Spleen (tissue), 11 donors: ENCODE measurements at regions not wholly inside any gene's neighbourhood (a gene's known extent, or its start where the extent isn't known, plus 50 kb on each side); places are given as distances from the start of the nearest gene placed in this dataset.

Experiments
- DNase-seq: peaks from one replicate; pipeline ENCODE4 v3.0.0-alpha.2; 2020
- H3K27ac ChIP-seq, 8 donors: fragments of 200-600 bp; sonication (generic) in 7 of 8; 1 replicate in 4 of 8; 2 replicates in 4 of 8; pipeline versions ENCODE4 v1.5.0 to v1.8.0; 2016 to 2021; ENCODE audit warnings: inconsistent platforms in 4 of 8, mild to moderate bottlenecking in 4 of 8, moderate library complexity in 1 of 8
- H3K27me3 ChIP-seq, 7 donors: fragments of 200-600 bp; sonication (generic) in 6 of 7; replicated peaks in 1 of 7; 1 replicate in 4 of 7; 2 replicates in 3 of 7; pipeline versions ENCODE4 v1.5.0 to v1.8.0; 2016 to 2021; ENCODE audit warnings: inconsistent platforms in 3 of 7, mild to moderate bottlenecking in 1 of 7
- H3K36me3 ChIP-seq, 6 donors: fragments of 200-600 bp; sonication (generic) in 5 of 6; 1 replicate in 4 of 6; 2 replicates in 2 of 6; pipeline versions ENCODE4 v1.5.0 to v1.8.0; 2016 to 2021; ENCODE audit warnings: inconsistent platforms in 2 of 6
- H3K4me1 ChIP-seq, 6 donors: fragments of 200-600 bp; sonication (generic) in 5 of 6; 1 replicate in 3 of 6; 2 replicates in 3 of 6; pipeline versions ENCODE4 v1.5.0 to v1.8.0; 2016 to 2021; ENCODE audit warnings: inconsistent platforms in 3 of 6
- H3K4me3 ChIP-seq, 8 donors: fragments of 200-600 bp; sonication (generic) in 7 of 8; 1 replicate in 4 of 8; 2 replicates in 4 of 8; pipeline versions ENCODE4 v1.5.0 to v1.8.0; 2016 to 2021; ENCODE audit warnings: inconsistent platforms in 4 of 8, mild to moderate bottlenecking in 4 of 8, moderate library complexity in 2 of 8
- H3K9me3 ChIP-seq, 8 donors: fragments of 200-600 bp; sonication (generic) in 7 of 8; 1 replicate in 4 of 8; 2 replicates in 4 of 8; pipeline versions ENCODE4 v1.5.0 to v1.8.0; 2016 to 2021; ENCODE audit warnings: inconsistent platforms in 4 of 8
- CTCF ChIP-seq, 11 experiments: fragments of 200-600 bp in 7 of 11; fragments of 450-650 bp in 4 of 11; sonication (generic) in 4 of 11; IDR thresholded peaks in 8 of 11; conservative IDR thresholded peaks in 3 of 11; 1 replicate in 7 of 11; 2 replicates in 4 of 11; pipeline versions ENCODE4 v1.4.0 to v1.8.0; 2016 to 2021; ENCODE audit warnings: antibody characterized with exemption in 11 of 11, inconsistent platforms in 4 of 11, mild to moderate bottlenecking in 1 of 11
- POLR2A ChIP-seq, 3 donors: fragments of 450-650 bp; IDR thresholded peaks; one replicate each; pipeline ENCODE4 v1.5.1; 2017; ENCODE audit warnings: antibody characterized with exemption in 3 of 3, mild to moderate bottlenecking in 1 of 3
- POLR2AphosphoS5 ChIP-seq, 3 donors: sonication (generic); formaldehyde crosslinking; IDR thresholded peaks; one replicate each; pipeline ENCODE4 v1.5.1; 2017; ENCODE audit warnings: antibody characterized with exemption in 3 of 3
- WGBS, 5 donors: extraction: QIAGEN DNeasy Blood & Tissue Kit in 3 of 5; methylation state at CpG; one replicate each; pipeline versions ENCODE4 v1.1.5 to v1.1.7; 2013 to 2018; 5-methylcytosine and 5-hydroxymethylcytosine counted together
- intact Hi-C: fragments of 100-400 bp; cut with DNase I; formaldehyde crosslinking; loops from one replicate; pipeline ENCODE4 v1.15.0; 2023; ENCODE audit warnings: low total_unique reads
- donor health status: healthy with polysubstance abuse.
- donor health status: DM: no; HTN: no; CAD: no; lungs with moderate emphysema.
- donor health status: DM: no; HTN: no; CAD: no.
- donor health status: Bipolar disorder and iron deficiency.
- donor health status: healthy.
- donor health status: DM: no; HTN: no; CAD: no.
- donor health status: DM: yes; HTN: yes; CAD: no.

- no peak overlapping the region for H3K27ac ChIP-seq
- H3K27me3 ChIP-seq, result peaks cover 0 to 9% (median 0%) of the 10 kb centered on the region in 7 donors
- no peak overlapping the region for H3K4me3 ChIP-seq
- DNase-seq, result no peak
- H3K4me1 ChIP-seq, result no peaks in the 10 kb centered on the region
- WGBS, 5 donors, result 84 to 100% (median 88%) methylated on average over 1 of the region's 1 CpG
- H3K9me3 ChIP-seq, result no peaks in the 10 kb centered on the region
- H3K36me3 ChIP-seq, result no peaks in the 10 kb centered on the region
- TF ChIP-seq POLR2AphosphoS5 (IDR thresholded peaks at IDR 0.05), result no peak
- TF ChIP-seq CTCF (IDR thresholded peaks at IDR 0.05 in 8 of 11, conservative IDR thresholded peaks at IDR 0.05 in 3 of 11), result no peak
- no peak for TF ChIP-seq POLR2A (IDR thresholded peaks at IDR 0.05)
- intact Hi-C loops, result no loop called here
These were observed 261.8 kb upstream of the CLINT1 start for GRCh38 chr5:158120760-158121159.

GRCh38 chr5:158119961-158120723, 261.2 kb upstream of the CLINT1 start:
- Histone ChIP-seq H3K36me3 (no peaks in the 10 kb centered on the region), H3K4me1 (no peaks in the 10 kb centered on the region), H3K4me3 (no peak overlapping the region), H3K27me3 (peaks cover 0 to 9% (median 0%) of the 10 kb centered on the region in 7 donors), H3K9me3 (no peaks in the 10 kb centered on the region), H3K27ac (no peak overlapping the region)
- TF ChIP-seq POLR2A (IDR thresholded peaks at IDR 0.05) (no peak), POLR2AphosphoS5 (IDR thresholded peaks at IDR 0.05) (no peak), CTCF (IDR thresholded peaks at IDR 0.05 in 8 of 11, conservative IDR thresholded peaks at IDR 0.05 in 3 of 11) (no peak)
- DNase-seq, result no peak
- intact Hi-C loops, result no loop called here
- WGBS, 5 donors, result 69 to 90% (median 85%) methylated on average over 5 of the region's 5 CpGs

GRCh38 chr5:158117467-158118160, 258.7 kb upstream of the CLINT1 start:
- no peaks in the 10 kb centered on the region for H3K36me3 ChIP-seq
- H3K4me3 ChIP-seq, result no peak overlapping the region
- no peaks in the 10 kb centered on the region for H3K9me3 ChIP-seq
- peaks cover 0 to 9% (median 0%) of the 10 kb centered on the region in 7 donors for H3K27me3 ChIP-seq
- no peak for DNase-seq
- no peak for TF ChIP-seq CTCF (IDR thresholded peaks at IDR 0.05 in 8 of 11, conservative IDR thresholded peaks at IDR 0.05 in 3 of 11)
- no peak for TF ChIP-seq POLR2A (IDR thresholded peaks at IDR 0.05)
- TF ChIP-seq POLR2AphosphoS5 (IDR thresholded peaks at IDR 0.05), result no peak
- no peak overlapping the region for H3K27ac ChIP-seq
- 85 to 93% (median 89%) methylated on average over 6 of the region's 6 CpGs for WGBS, 5 donors
- H3K4me1 ChIP-seq, result no peaks in the 10 kb centered on the region
- intact Hi-C loops, result no loop called here

- Histone ChIP-seq H3K4me3 (no peak overlapping the region), H3K27ac (no peak overlapping the region), H3K27me3 (peaks cover 0 to 9% (median 0%) of the 10 kb centered on the region in 7 donors), H3K9me3 (no peaks in the 10 kb centered on the region), H3K36me3 (no peaks in the 10 kb centered on the region), H3K4me1 (no peaks in the 10 kb centered on the region)
- no peak for DNase-seq
- TF ChIP-seq POLR2A (IDR thresholded peaks at IDR 0.05) (no peak), CTCF (IDR thresholded peaks at IDR 0.05 in 8 of 11, conservative IDR thresholded peaks at IDR 0.05 in 3 of 11) (no peak), POLR2AphosphoS5 (IDR thresholded peaks at IDR 0.05) (no peak)
- 55 to 72% (median 59%) methylated on average over 2 of the region's 2 CpGs for WGBS, 5 donors
- intact Hi-C loops, result no loop called here
These were observed 258.0 kb upstream of the CLINT1 start for GRCh38 chr5:158116965-158117364.
